Naive B cell (primary cell): ENCODE measurements at regions not wholly inside any gene's neighbourhood (a gene's known extent, or its start where the extent isn't known, plus 50 kb on each side); places are given as distances from the start of the nearest gene placed in this dataset.
"Not testable (repeated sequence)": the region's sequence is repeated elsewhere in the genome, so short reads cannot be mapped to it uniquely, and the experiment has no call there.

ENCODE experiments used
- ATAC-seq, 2 donors: fragments of 150-1000 bp; cut with Tn5 transposase; 2 replicates each; pipeline ENCODE4 v1.10.0; 2021; ENCODE audit warnings: low read depth in 2 of 2, mild to moderate bottlenecking in 2 of 2, moderate library complexity in 2 of 2
- DNase-seq: peaks from one replicate; pipeline ENCODE4 v3.0.0; 2022
- H3K27ac Mint-ChIP-seq, 6 donors: one replicate each; pipeline ENCODE4 v1.8.0; 2020 to 2022; ENCODE audit warnings: mild to moderate bottlenecking in 6 of 6, mixed read lengths in 6 of 6, moderate library complexity in 5 of 6, inconsistent platforms in 2 of 6
- H3K27me3 Mint-ChIP-seq, 3 donors: one replicate each; pipeline ENCODE4 v1.8.0; 2021 to 2022; ENCODE audit warnings: mixed read lengths in 3 of 3, mild to moderate bottlenecking in 1 of 3
- H3K36me3 Mint-ChIP-seq, 2 donors: one replicate each; pipeline ENCODE4 v1.8.0; 2020 to 2022; ENCODE audit warnings: mixed read lengths in 2 of 2, inconsistent platforms in 1 of 2, mild to moderate bottlenecking in 1 of 2
- H3K4me1 Mint-ChIP-seq, 3 donors: one replicate each; pipeline ENCODE4 v1.8.0; 2020 to 2022; ENCODE audit warnings: mixed read lengths in 3 of 3, inconsistent platforms in 1 of 3, mild to moderate bottlenecking in 1 of 3, moderate library complexity in 1 of 3
- H3K4me3 Mint-ChIP-seq, 8 donors: one replicate each; pipeline ENCODE4 v1.8.0; 2020 to 2022; ENCODE audit warnings: mild to moderate bottlenecking in 8 of 8, mixed read lengths in 8 of 8, moderate library complexity in 8 of 8, inconsistent platforms in 2 of 8
- H3K9me3 Mint-ChIP-seq, 7 donors: one replicate each; pipeline ENCODE4 v1.8.0; 2020 to 2022; ENCODE audit warnings: mixed read lengths in 7 of 7, mild to moderate bottlenecking in 5 of 7, inconsistent platforms in 2 of 7, moderate library complexity in 1 of 7

DNA sequence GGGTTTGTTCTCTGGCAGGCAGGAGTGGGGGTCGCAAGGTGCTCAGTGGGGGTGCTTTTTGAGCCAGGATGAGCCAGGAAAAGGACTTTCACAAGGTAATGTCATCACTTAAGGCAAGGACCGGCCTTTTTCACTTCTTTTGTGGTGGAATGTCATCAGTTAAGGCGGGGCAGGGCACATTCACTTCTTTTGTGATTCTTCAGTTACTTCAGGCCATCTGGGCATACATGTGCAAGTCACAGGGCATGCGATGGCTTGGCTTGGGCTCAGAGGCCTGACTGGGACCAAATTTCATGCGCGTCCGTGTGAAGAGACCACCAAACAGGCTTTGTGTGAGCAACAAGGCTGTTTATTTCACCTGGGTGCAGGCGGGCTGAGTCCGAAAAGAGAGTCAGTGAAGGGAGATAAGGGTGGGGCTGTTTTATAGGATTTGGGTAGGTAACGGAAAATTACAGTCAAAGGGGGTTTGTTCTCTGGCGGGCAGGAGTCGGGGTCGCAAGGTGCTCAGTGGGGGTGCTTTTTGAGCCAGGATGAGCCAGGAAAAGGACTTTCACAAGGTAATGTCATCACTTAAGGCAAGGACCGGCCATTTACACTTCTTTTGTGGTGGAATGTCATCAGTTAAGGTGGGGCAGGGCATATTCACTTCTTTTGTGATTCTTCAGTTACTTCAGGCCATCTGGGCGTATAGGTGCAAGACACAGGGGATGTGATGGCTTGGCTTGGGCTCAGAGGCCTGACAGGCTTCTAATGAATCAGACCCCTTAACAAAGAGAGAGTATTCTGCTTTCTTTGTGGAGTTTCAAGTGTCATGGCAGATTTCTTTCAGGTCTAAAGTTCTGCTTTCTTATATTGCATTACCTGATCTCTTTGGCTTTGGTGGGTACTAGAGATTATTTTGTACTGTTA is 1030.6 kb downstream of the FAM133A start:
- H3K36me3 Mint-ChIP-seq, H3K27me3 Mint-ChIP-seq, H3K27ac Mint-ChIP-seq, ATAC-seq, H3K4me3 Mint-ChIP-seq, H3K4me1 Mint-ChIP-seq, DNase-seq: not testable (repeated sequence)
- H3K9me3 Mint-ChIP-seq, result peaks cover 0 to 15% (median 4%) of the 10 kb centered on the region in 7 donors

DNA sequence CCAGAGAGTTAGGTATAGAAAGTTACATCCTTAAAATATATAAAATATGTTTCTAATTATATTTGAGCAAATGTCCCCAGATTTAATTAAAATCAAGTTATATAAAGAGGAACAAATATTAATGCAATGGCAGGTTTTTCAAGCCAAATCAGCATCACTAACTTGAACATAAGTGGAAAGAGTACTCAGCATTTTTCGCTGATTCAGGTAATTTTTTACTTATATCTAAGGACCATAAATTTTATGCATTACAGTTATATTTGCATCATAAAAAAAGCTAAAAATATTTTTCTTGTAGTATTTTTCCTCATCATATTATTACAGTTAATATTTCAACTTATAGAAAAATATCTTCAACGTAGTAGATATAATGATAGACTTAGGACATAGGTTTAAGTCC is 1047.4 kb downstream of the FAM133A start:
- ATAC-seq (no peak), DNase-seq (no peak)
- no peak overlapping the region for H3K27ac Mint-ChIP-seq
- no peaks in the 10 kb centered on the region for H3K27me3 Mint-ChIP-seq
- H3K36me3 Mint-ChIP-seq, result no peaks in the 10 kb centered on the region
- H3K9me3 Mint-ChIP-seq, result peaks cover 0 to 2% (median 0%) of the 10 kb centered on the region in 7 donors
- no peaks in the 10 kb centered on the region for H3K4me1 Mint-ChIP-seq
- no peak overlapping the region for H3K4me3 Mint-ChIP-seq

DNA sequence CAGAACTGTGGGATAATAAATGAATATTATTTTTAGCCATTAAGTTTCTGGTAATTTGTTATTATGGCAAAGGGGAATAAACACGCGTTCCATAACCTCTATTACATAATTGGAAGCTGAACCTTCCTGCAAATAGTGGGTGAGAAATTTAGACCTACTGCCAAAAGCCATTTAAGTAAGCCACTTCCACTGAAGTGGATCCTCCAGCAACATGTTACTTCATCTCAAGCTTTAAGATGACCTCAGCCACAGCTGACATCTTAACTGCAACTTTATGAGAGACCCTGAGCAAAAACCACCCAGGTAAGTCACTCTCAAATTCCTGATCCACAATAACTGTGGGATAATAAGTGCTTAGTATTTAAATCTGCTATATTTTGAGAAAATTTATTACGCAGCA is 1048.6 kb downstream of the FAM133A start:
- no peak for ATAC-seq
- Mint-ChIP-seq H3K27ac (no peak overlapping the region), H3K4me3 (no peak overlapping the region), H3K4me1 (no peaks in the 10 kb centered on the region), H3K27me3 (no peaks in the 10 kb centered on the region), H3K36me3 (no peaks in the 10 kb centered on the region), H3K9me3 (peaks cover 0 to 2% (median 0%) of the 10 kb centered on the region in 7 donors)
- no peak for DNase-seq

DNA sequence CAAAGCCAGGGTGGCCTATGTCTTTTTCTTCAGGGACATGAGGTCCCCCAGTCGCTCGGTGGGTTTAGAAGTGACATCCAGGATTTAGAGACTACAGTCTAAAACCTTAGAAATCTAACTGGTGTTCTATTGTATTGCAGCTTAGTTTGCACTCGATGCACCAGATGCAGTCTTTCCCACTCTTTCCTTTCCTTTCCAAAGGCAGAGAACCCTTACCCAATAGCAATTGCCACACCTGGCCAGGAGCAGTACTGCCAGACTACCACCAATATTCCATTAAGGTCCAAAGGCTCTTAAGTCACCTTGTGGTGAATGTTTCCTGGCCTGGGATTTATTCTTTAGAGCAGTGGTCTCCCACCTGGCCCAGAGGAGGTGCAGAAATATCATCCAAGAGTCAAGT is 1068.8 kb downstream of the FAM133A start:
- Mint-ChIP-seq H3K4me1 (no peaks in the 10 kb centered on the region), H3K4me3 (no peak overlapping the region), H3K36me3 (no peaks in the 10 kb centered on the region), H3K27me3 (no peaks in the 10 kb centered on the region), H3K9me3 (peaks cover 0 to 10% (median 0%) of the 10 kb centered on the region in 7 donors), H3K27ac (no peak overlapping the region)
- no peak for DNase-seq
- ATAC-seq, result no peak

DNA sequence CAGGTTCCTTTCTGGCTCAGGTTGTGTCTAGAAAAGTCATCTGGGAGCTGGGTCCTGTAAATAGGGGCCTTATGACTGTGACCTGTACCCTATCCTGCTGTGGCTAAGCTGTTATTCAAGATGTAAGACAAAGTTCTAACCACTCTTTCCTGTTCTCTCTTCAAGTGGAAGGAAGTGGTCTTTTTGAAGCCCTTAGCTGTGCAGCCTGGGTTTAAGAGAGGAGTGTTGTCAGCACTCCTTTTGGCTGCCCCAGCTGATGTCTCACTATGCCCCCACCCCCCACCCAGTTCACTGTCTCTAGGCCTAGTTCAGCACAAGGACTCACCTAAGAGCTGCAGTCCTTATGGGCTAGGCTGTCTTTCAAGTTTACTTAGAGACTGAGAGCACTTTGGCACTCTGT is 1069.5 kb downstream of the FAM133A start:
- Mint-ChIP-seq H3K36me3 (no peaks in the 10 kb centered on the region), H3K4me3 (no peak overlapping the region), H3K27ac (no peak overlapping the region), H3K9me3 (peaks cover 0 to 10% (median 0%) of the 10 kb centered on the region in 7 donors), H3K4me1 (no peaks in the 10 kb centered on the region), H3K27me3 (no peaks in the 10 kb centered on the region)
- ATAC-seq (no peak), DNase-seq (no peak)

DNA sequence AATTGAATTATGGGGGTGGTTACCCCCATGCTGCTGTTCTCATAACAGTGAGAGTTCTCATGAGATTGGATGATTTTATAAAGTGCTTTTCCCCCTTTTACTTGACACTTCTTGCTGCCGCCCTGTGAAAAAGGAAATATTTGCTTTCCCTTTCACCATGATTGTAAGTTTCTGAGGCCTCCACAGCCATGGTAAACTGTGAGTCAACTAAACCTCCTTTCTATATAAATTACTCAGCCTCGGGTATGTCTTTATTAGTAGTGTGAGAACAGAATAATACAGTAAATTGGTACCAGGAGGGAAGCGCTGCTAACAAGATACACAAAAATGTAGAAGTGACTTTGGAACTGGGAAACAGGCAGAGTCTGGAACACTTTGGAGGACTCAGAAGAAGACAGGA is 1070.8 kb downstream of the FAM133A start:
- no peak for DNase-seq
- H3K4me3 Mint-ChIP-seq, result no peak overlapping the region
- peaks cover 0 to 10% (median 0%) of the 10 kb centered on the region in 7 donors for H3K9me3 Mint-ChIP-seq
- H3K27me3 Mint-ChIP-seq, result no peaks in the 10 kb centered on the region
- H3K27ac Mint-ChIP-seq, result no peak overlapping the region
- no peaks in the 10 kb centered on the region for H3K36me3 Mint-ChIP-seq
- no peak for ATAC-seq
- H3K4me1 Mint-ChIP-seq, result no peaks in the 10 kb centered on the region

DNA sequence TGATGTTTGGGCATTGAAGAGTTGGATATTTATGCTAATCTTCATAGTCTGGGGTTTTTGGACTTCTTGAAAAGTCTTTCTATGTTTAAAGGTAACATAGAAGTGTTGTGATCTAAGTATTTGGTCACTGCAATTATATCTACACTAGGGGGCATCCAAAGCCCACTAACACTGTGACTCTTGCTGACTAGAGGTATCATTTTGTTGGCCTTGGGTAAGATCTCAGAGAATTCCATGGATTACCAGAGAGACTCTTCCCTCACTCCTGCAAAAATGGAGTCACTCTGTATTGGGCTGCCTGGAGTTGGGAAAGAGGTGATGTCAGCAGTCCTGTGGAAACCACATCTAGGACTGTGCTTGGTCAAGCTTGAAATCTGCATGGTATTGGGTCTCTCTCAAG is 1077.6 kb downstream of the FAM133A start:
- H3K27me3 Mint-ChIP-seq, result no peaks in the 10 kb centered on the region
- H3K4me3 Mint-ChIP-seq, result no peak overlapping the region
- no peaks in the 10 kb centered on the region for H3K36me3 Mint-ChIP-seq
- H3K9me3 Mint-ChIP-seq, result peaks cover 0 to 1% (median 0%) of the 10 kb centered on the region in 7 donors
- ATAC-seq, result no peak
- H3K4me1 Mint-ChIP-seq, result no peaks in the 10 kb centered on the region
- H3K27ac Mint-ChIP-seq, result no peak overlapping the region
- DNase-seq, result no peak

DNA sequence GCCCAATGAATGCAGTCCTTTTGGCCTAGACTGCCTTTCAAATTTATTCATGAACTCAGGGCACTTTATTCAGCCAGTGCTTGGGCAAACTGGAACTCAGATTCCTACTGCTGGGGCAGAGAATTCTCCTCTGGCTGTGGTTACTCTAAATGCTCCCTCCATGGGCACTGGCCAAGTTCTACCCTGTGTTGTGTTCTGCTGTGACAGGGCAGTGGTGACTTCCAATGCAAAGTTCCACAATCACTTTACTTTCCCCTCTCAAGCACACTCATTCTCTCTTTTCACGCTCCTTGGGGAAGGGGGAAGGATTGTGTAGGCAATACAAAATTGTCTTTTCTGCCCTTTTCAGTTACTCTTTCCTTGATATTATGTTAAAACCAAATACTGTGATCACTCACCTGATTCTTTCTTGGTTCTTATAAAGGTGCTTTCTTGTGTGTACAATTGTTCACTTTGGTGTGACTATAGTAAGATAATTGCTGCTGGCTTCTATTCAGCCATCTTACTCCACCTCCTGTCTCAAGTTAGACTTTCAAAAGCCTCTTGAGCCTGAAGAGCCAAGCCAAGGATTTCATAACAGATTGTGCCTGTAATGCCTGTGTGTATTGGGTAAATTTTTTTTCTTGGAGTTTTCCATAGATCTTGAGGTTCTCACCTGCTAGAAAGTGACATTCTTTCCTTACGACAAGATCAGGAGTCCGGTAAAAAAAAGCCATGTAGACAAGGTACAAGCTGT is 1078.6 kb downstream of the FAM133A start:
- no peaks in the 10 kb centered on the region for H3K36me3 Mint-ChIP-seq
- no peaks in the 10 kb centered on the region for H3K27me3 Mint-ChIP-seq
- no peak overlapping the region for H3K27ac Mint-ChIP-seq

DNA sequence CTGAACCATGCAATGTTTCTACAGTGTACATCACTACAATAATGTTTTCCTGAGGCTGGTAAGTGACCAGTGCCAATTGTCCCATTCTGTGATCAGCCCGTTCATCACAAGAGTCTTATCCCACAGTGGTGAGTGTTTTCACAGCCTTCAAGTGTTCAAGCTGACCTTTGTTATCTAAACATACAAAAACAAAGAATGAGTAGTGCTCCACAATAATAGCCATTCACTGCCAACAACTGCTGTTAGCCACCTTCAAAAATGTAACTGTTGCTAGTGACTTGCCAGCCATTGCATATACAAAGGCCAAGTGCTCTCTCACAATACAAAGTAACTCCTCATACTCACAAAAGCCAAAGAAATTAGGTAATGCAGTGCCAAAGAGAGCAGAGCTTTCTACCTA is 1084.1 kb downstream of the FAM133A start:
- ATAC-seq (no peak), DNase-seq (no peak)
- Mint-ChIP-seq H3K9me3 (peaks cover 0 to 2% (median 0%) of the 10 kb centered on the region in 7 donors), H3K27me3 (no peaks in the 10 kb centered on the region), H3K27ac (no peak overlapping the region), H3K36me3 (no peaks in the 10 kb centered on the region), H3K4me3 (no peak overlapping the region), H3K4me1 (no peaks in the 10 kb centered on the region)

More for the DNA sequence above, 1078.6 kb downstream of the FAM133A start:
- DNase-seq, result no peak
- Mint-ChIP-seq H3K4me3 (no peak overlapping the region), H3K9me3 (peaks cover 0 to 1% (median 0%) of the 10 kb centered on the region in 7 donors), H3K4me1 (no peaks in the 10 kb centered on the region)
- ATAC-seq, result no peak

DNA sequence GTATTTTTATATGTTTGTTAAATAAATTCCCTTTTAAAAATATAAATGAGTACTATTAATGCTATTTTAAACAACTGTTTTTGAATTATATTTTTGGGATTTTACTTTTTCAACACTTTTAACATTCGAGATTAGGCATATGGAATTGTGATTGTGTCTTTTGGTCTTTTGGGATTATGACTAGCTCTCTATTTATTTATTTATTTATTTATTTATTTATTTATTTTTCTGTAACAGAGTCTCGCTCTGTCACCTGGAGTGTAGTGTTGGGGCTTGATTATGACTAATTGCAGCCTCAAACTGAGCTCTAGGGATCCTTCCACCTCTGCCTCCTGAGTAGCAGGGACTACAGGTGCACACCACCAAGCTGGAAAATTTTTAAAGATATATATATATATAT is 1101.6 kb downstream of the FAM133A start:
- no peak for ATAC-seq
- Mint-ChIP-seq H3K27ac (no peak overlapping the region), H3K4me3 (no peak overlapping the region), H3K4me1 (no peaks in the 10 kb centered on the region), H3K36me3 (no peaks in the 10 kb centered on the region), H3K9me3 (peaks cover 0 to 3% (median 2%) of the 10 kb centered on the region in 7 donors), H3K27me3 (no peaks in the 10 kb centered on the region)
- no peak for DNase-seq

DNA sequence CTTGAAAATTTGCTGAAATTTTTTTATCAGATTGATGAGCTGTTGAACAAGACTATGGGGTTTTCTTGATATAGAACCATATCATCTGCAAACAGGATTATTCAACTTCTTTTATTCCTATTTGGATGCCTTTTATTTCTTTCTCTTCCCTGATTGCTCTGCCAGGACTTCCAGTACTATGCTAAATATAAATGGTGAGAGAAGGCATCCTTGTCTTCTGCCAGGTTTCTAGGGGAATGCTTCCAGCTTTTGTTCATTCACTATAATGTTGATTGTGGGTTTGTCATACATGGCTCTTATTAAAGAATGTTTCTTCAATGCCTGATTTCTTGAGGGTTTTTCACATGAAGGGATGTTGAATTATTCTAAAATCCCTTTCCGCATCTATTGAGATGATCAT is 1139.5 kb downstream of the FAM133A start:
- Mint-ChIP-seq H3K4me3 (no peak overlapping the region), H3K27ac (no peak overlapping the region), H3K4me1 (no peaks in the 10 kb centered on the region), H3K27me3 (no peaks in the 10 kb centered on the region), H3K36me3 (no peaks in the 10 kb centered on the region), H3K9me3 (peaks cover 0 to 27% (median 4%) of the 10 kb centered on the region in 7 donors)
- no peak for ATAC-seq
- DNase-seq, result no peak

DNA sequence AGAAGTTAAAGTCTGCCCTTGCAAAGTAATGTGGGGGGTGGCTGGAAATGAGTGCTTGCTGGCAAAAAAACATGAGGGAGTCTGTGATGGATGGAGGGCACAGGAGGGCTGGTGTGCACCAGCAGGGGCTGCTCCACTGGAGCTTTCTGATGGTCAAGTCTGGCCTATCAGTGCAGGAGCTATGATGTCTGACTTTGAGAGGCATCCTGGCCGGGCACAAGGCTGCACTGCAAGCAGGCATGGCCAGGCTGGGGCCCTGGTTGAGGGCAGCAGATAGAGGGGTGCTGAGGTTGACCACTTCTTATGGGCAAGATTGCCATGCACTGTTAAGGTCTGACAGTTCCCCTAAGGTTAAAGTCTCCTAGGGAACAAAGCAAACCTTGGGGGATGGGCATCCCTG is 1140.2 kb downstream of the FAM133A start:
- Mint-ChIP-seq H3K27me3 (no peaks in the 10 kb centered on the region), H3K27ac (no peak overlapping the region), H3K9me3 (peaks cover 0 to 27% (median 4%) of the 10 kb centered on the region in 7 donors), H3K4me3 (no peak overlapping the region), H3K4me1 (no peaks in the 10 kb centered on the region), H3K36me3 (no peaks in the 10 kb centered on the region)
- ATAC-seq (no peak), DNase-seq (no peak)

DNA sequence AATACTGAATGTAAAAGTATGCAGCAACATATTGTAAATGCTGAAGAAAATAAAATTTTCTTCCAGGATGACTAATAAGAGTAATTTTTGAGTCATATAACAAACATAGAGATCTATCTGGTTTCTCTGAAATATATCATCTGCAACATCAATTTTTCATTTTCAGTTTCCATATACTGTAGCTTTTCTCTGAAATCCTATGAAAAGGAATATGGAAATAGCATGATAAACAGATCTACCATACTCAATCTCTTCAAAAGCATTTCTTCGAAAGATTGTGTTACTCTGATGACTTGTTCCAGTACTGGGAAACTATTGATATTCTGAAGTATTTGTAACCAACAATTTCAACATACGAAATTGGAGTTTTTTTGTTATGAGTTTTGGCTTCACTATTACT is 1156.7 kb downstream of the FAM133A start:
- Mint-ChIP-seq H3K27ac (no peak overlapping the region), H3K9me3 (peaks cover 0 to 2% (median 0%) of the 10 kb centered on the region in 7 donors), H3K27me3 (no peaks in the 10 kb centered on the region), H3K4me1 (no peaks in the 10 kb centered on the region), H3K36me3 (no peaks in the 10 kb centered on the region), H3K4me3 (no peak overlapping the region)
- DNase-seq, result no peak
- no peak for ATAC-seq

DNA sequence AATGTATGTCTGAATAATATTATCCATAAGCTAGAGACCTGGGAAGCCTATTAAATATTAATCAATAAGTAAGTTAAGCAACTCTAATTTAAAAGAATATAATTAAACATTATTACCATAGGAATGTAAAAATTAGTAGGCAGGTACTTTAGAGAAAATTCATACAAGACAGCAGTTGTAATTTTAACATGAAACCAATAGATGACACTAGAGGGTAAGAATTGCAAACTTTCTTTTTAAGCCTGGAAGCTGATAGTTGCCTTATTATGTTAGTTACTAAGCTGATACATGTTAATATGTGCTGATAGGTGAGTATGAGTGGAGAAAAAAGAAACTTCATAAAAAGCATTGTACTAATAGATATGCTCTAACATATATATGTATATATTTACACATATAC is 1157.4 kb downstream of the FAM133A start:
- Mint-ChIP-seq H3K27ac (no peak overlapping the region), H3K4me3 (no peak overlapping the region), H3K36me3 (no peaks in the 10 kb centered on the region), H3K9me3 (peaks cover 0 to 3% (median 0%) of the 10 kb centered on the region in 7 donors), H3K4me1 (no peaks in the 10 kb centered on the region), H3K27me3 (no peaks in the 10 kb centered on the region)
- ATAC-seq, result no peak
- DNase-seq, result no peak
